ENCODE measurements at regions not wholly inside any gene's neighbourhood (a gene's known extent, or its start where the extent isn't known, plus 50 kb on each side); places are given as distances from the start of the nearest gene placed in this dataset.
"Not testable (repeated sequence)": the region's sequence is repeated elsewhere in the genome, so short reads cannot be mapped to it uniquely, and the experiment has no call there.

DNA sequence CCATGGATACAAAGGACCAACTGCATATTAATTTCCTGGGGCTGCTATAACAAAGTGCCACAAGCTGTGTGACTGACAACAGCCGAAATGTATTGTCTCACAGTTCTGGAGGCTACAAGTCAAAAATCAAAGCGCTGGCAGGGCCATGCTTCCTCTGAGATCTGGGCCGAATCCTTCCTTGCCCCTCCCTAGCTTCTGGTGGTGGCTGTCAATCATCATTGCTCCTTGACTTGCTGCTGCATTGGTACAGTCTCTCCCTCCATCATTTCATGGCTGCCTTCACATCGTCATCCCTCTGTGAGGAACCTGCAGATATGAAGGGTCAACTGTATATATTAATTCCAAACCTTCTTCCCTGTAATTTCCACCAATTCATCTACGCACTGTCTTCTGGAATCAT lies 118.3 kb downstream of the EXOC5 start:
- H3K36me3 ChIP-seq: no peaks in the 10 kb centered on the region
- intact Hi-C loops (cut with DNase I; ENCODE audit: low total_unique reads): no loop called here
- H3K9me3 ChIP-seq: no peaks in the 10 kb centered on the region
- no peak overlapping the region for H3K4me3 ChIP-seq
- no peak for DNase-seq
- no peak overlapping the region for H3K27ac ChIP-seq
- no peak for TF ChIP-seq POLR2A (IDR thresholded peaks at IDR 0.05)
- TF ChIP-seq POLR2AphosphoS5 (IDR thresholded peaks at IDR 0.05): no peak
- TF ChIP-seq, protein P1, sequence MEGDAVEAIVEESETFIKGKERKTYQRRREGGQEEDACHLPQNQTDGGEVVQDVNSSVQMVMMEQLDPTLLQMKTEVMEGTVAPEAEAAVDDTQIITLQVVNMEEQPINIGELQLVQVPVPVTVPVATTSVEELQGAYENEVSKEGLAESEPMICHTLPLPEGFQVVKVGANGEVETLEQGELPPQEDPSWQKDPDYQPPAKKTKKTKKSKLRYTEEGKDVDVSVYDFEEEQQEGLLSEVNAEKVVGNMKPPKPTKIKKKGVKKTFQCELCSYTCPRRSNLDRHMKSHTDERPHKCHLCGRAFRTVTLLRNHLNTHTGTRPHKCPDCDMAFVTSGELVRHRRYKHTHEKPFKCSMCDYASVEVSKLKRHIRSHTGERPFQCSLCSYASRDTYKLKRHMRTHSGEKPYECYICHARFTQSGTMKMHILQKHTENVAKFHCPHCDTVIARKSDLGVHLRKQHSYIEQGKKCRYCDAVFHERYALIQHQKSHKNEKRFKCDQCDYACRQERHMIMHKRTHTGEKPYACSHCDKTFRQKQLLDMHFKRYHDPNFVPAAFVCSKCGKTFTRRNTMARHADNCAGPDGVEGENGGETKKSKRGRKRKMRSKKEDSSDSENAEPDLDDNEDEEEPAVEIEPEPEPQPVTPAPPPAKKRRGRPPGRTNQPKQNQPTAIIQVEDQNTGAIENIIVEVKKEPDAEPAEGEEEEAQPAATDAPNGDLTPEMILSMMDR (IDR thresholded peaks at IDR 0.05 in 8 of 11, conservative IDR thresholded peaks at IDR 0.05 in 3 of 11): no peak
- WGBS, 5 donors: 86 to 93% (median 89%) methylated on average over 5 of the region's 5 CpGs
- H3K4me1 ChIP-seq: no peaks in the 10 kb centered on the region
- H3K27me3 ChIP-seq (replicated peaks in 1 of 7): no peaks in the 10 kb centered on the region

DNA sequence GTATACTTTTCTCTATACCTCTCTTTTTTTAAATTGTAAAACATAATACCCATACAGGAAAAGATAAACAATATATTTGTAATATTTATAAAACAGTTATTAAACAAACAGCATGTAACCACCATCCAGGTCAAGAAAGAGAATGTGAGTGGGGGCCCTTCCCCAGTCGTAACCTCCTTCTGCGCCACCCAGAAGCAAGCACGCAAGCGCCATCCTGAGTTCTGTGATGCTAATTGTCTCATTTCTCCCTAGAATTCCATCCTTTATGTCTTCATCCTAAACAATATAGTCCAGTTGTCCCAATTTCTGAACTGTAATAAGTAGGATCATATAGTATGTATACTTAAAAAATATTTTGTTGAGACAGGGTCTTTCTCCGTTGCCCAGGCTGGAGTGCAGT lies 129.5 kb downstream of the EXOC5 start:
- no peaks in the 10 kb centered on the region for H3K36me3 ChIP-seq
- TF ChIP-seq POLR2AphosphoS5 (IDR thresholded peaks at IDR 0.05): no peak
- TF ChIP-seq POLR2A (IDR thresholded peaks at IDR 0.05): no peak
- TF ChIP-seq, protein P1 (IDR thresholded peaks at IDR 0.05 in 8 of 11, conservative IDR thresholded peaks at IDR 0.05 in 3 of 11): no peak
- intact Hi-C loops (cut with DNase I; ENCODE audit: low total_unique reads): no loop called here
- H3K27ac ChIP-seq: no peak overlapping the region
- no peak for DNase-seq
- H3K27me3 ChIP-seq (replicated peaks in 1 of 7): peaks cover 0 to 8% (median 0%) of the 10 kb centered on the region in 7 donors
- peaks cover 0 to 10% (median 1%) of the 10 kb centered on the region in 8 donors for H3K9me3 ChIP-seq
- WGBS, 5 donors: 91 to 94% (median 93%) methylated on average over 5 of the region's 5 CpGs
- H3K4me3 ChIP-seq: no peak overlapping the region
- no peaks in the 10 kb centered on the region for H3K4me1 ChIP-seq

DNA sequence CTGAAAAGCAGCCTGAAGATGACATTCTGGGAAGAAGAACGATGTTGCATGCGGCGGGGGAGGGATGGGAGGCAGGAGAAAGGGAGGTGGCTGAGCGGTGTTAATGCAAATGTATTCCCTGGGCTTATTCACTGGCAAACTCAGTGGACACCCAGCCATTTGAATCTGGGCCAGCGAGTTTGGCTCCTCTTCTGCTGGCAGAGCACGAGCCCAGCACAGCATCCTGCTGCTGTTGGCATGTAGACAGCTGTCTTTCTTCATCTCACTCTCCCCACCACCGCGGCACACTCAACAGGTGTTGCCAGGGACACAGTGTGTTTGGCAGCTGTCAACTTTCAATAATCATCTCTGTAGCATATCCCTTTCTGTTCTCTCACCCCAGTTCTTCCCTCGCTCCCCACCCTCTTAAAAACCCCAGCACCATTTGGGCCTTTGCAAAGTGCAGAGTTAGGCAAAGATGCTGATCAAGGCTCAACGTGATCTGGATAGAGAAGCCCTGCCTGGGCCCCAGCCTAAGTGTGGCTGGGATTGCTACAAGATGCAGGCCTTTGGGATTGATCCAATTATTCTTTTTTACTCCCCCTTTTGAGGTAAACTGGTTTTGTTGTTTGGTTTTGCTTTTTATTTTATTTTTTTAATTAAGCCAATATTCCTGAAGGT lies 131.9 kb downstream of the EXOC5 start:
- Histone ChIP-seq H3K36me3 (no peaks in the 10 kb centered on the region), H3K4me1 (no peaks in the 10 kb centered on the region), H3K4me3 (no peak overlapping the region), H3K27me3 (replicated peaks in 1 of 7) (peaks cover 0 to 14% (median 0%) of the 10 kb centered on the region in 7 donors), H3K27ac (no peak overlapping the region), H3K9me3 (peaks cover 0 to 10% (median 1%) of the 10 kb centered on the region in 8 donors)
- DNase-seq: no peak
- intact Hi-C loops (cut with DNase I; ENCODE audit: low total_unique reads): no loop called here
- no peak for TF ChIP-seq POLR2AphosphoS5 (IDR thresholded peaks at IDR 0.05)
- WGBS, 5 donors: 59 to 64% (median 62%) methylated on average over 10 of the region's 10 CpGs

DNA sequence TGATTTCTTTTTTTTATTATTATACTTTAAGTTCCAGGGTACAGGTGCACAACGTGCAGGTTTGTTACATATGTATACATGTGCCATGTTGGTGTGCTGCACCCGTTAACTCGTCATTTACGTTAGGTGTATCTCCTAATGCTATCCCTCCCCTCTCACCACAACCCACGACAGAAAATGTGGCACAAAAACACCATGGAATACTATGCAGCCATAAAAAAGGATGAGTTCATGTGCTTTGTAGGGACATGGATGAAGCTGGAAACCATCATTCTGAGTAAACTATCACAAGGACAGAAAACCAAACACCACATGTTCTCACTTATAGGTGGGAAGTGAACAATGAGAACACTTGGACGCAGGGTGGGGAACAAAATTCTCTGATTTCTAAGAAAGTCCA lies 140.9 kb downstream of the EXOC5 start:
- 87 to 93% (median 90%) methylated on average over 6 of the region's 6 CpGs for WGBS, 5 donors
- H3K36me3 ChIP-seq; DNase-seq; H3K4me3 ChIP-seq; H3K9me3 ChIP-seq; H3K27ac ChIP-seq; H3K27me3 ChIP-seq (replicated peaks in 1 of 7); H3K4me1 ChIP-seq; intact Hi-C loops (cut with DNase I; ENCODE audit: low total_unique reads): not testable (repeated sequence)

DNA sequence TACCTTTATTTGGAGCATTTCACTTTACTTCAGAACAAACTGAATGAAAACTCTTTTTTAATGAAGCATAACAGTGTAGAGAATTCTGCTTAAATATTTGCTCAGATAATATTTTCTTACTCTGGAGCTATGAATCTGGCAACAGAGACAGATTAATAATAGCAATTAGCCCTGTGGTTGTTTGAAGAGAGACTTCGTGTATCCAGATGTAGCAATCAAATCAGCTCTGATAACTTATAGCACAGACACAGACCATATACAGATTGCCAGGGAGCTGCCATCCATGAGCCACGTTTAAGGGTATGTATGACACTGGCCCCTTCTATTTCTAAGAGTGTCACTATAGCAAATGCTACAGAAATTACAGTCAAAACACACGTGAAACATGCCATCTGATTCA lies 146.6 kb downstream of the EXOC5 start:
- Histone ChIP-seq H3K36me3 (no peaks in the 10 kb centered on the region), H3K4me3 (no peak overlapping the region), H3K9me3 (peaks cover 0 to 6% (median 0%) of the 10 kb centered on the region in 8 donors), H3K4me1 (no peaks in the 10 kb centered on the region), H3K27ac (no peak overlapping the region), H3K27me3 (replicated peaks in 1 of 7) (peaks cover 0 to 8% (median 0%) of the 10 kb centered on the region in 7 donors)
- TF ChIP-seq, protein P1 (IDR thresholded peaks at IDR 0.05 in 8 of 11, conservative IDR thresholded peaks at IDR 0.05 in 3 of 11): no peak
- no peak for TF ChIP-seq POLR2A (IDR thresholded peaks at IDR 0.05)
- no peak for TF ChIP-seq POLR2AphosphoS5 (IDR thresholded peaks at IDR 0.05)
- intact Hi-C loops (cut with DNase I; ENCODE audit: low total_unique reads): no loop called here
- DNase-seq: no peak
- 55 to 77% (median 59%) methylated on average over 3 of the region's 3 CpGs for WGBS, 5 donors

DNA sequence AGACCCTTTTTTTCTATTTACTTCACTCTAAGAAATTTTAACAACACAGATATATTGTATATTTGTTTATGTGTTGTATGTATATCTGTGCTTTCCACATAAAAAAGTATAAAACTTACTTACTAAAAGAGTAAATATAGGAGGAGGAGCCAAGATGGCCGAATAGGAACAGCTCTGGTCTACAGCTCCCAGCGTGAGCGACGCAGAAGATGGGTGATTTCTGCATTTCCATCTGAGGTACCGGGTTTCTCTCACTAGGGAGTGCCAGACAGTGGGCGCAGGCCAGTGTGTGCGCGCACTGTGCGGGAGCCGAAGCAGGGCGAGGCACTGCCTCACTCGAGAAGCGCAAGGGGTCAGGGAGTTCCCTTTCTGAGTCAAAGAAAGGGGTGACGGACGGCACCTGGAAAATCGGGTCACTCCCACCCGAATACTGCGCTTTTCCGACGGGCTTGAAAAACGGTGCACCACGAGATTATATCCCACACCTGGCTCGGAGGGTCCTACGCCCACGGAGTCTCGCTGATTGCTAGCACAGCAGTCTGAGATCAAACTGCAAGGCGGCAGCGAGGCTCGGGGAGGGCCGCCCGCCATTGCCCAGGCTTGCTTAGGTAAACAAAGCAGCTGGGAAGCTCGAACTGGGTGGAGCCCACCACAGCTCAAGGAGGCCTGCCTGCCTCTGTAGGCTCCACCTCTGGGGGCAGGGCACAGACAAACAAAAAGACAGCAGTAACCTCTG lies 156.5 kb downstream of the EXOC5 start:
- intact Hi-C loops (cut with DNase I; ENCODE audit: low total_unique reads); H3K4me1 ChIP-seq; H3K36me3 ChIP-seq; H3K27me3 ChIP-seq (replicated peaks in 1 of 7); H3K27ac ChIP-seq; DNase-seq: not testable (repeated sequence)
- Histone ChIP-seq H3K9me3 (peaks cover 0 to 20% (median 10%) of the 10 kb centered on the region in 8 donors), H3K4me3 (peak overlapping the region in 1 of 8 donors; percentile 33)
- 73 to 92% (median 83%) methylated on average over 15 to 31 of the region's 32 CpGs for WGBS, 5 donors

DNA sequence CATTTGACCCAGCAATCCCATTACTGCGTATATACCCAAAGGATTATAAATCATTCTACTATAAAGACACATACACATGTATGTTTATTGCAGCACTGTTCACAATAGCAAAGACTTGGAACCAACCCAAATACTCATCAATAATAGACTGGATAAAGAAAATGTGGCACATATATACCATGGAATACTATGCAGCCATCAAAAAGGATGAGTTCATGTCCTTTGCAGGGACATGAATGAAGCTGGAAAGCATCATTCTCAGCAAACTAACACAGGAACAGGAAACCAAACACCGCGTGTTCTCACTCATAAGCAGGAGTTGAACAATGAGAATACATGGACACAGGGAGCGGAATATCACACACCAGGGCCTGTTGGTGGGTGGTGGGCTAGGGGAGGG lies 158.3 kb downstream of the EXOC5 start:
- intact Hi-C loops (cut with DNase I; ENCODE audit: low total_unique reads); H3K36me3 ChIP-seq; DNase-seq; H3K4me1 ChIP-seq; H3K4me3 ChIP-seq; H3K27ac ChIP-seq: not testable (repeated sequence)
- H3K9me3 ChIP-seq: peaks cover 0 to 28% (median 10%) of the 10 kb centered on the region in 8 donors
- H3K27me3 ChIP-seq (replicated peaks in 1 of 7): peaks cover 0 to 12% (median 0%) of the 10 kb centered on the region in 7 donors
- WGBS, 5 donors: 81 to 98% (median 95%) methylated on average over 4 of the region's 4 CpGs

All from spleen (tissue), 11 donors.